B cell (primary cell): ENCODE measurements at regions not wholly inside any gene's neighbourhood (a gene's known extent, or its start where the extent isn't known, plus 50 kb on each side); places are given as distances from the start of the nearest gene placed in this dataset.

Source experiments
- ATAC-seq: fragments of 200-7000 bp; cut with Tn5 transposase; one replicate; pipeline ENCODE4 v1.10.0; 2021; ENCODE audit warnings: low read depth, mild to moderate bottlenecking, moderate number of reproducible peaks, moderate library complexity
- CTCF ChIA-PET: fragments of 350-600 bp; sonication (Branson Sonifier 250); formaldehyde crosslinking; loops from one replicate; lab custom pipeline; 2021; ENCODE audit warnings: antibody characterized with exemption, inconsistent platforms; lab: Charles Lee
- POLR2A ChIA-PET: fragments of 350-600 bp; sonication (Branson Sonifier 250); formaldehyde crosslinking; loops from one replicate; lab custom pipeline; 2021; ENCODE audit warnings: antibody characterized with exemption; lab: Charles Lee
- DNase-seq: peaks from one replicate; pipeline ENCODE4 v3.0.0; 2013
- H2AFZ ChIP-seq: 2 replicates; pipeline ENCODE4 v1.6.1; 2012; ENCODE audit warnings: mild to moderate bottlenecking, low read depth, low read length; ENCODE audit not compliant: insufficient read depth, poor library complexity, severe bottlenecking
- H3K27ac ChIP-seq, 2 donors: 1 replicate in 1 of 2; 2 replicates in 1 of 2; pipeline ENCODE4 v1.5.1; 2012 to 2013; ENCODE audit warnings: low read length in 2 of 2, mild to moderate bottlenecking in 2 of 2, moderate library complexity in 1 of 2
- H3K27me3 ChIP-seq, 4 experiments: fragments of 200-600 bp in 1 of 4; sonication (generic) in 1 of 4; replicated peaks in 1 of 4; 1 replicate in 2 of 4; 2 replicates in 2 of 4; pipeline versions ENCODE4 v1.6.1 to v1.7.0; 2013 to 2016; ENCODE audit warnings: low read length in 3 of 4, mild to moderate bottlenecking in 2 of 4, mixed read lengths in 1 of 4, moderate library complexity in 1 of 4; ENCODE audit not compliant: insufficient read depth in 4 of 4, control insufficient read depth in 3 of 4; ENCODE audit errors: control extremely low read depth in 1 of 4
- H3K36me3 ChIP-seq, 2 experiments: replicated peaks in 1 of 2; 1 replicate in 1 of 2; 2 replicates in 1 of 2; pipeline versions ENCODE4 v1.6.1 to v1.7.1; 2013; ENCODE audit warnings: low read length in 1 of 2; ENCODE audit not compliant: insufficient read depth in 2 of 2, control insufficient read depth in 1 of 2; ENCODE audit errors: control extremely low read depth in 1 of 2, extremely low read depth in 1 of 2
- H3K4me1 ChIP-seq, 2 donors: fragments of 200-600 bp in 1 of 2; sonication (generic) in 1 of 2; 1 replicate in 1 of 2; 2 replicates in 1 of 2; pipeline versions ENCODE4 v1.5.1 to v1.6.1; 2013 to 2017; ENCODE audit warnings: low read length in 2 of 2; ENCODE audit not compliant: control insufficient read depth in 2 of 2, insufficient read depth in 2 of 2
- H3K4me2 ChIP-seq: replicated peaks from 2 replicates; pipeline ENCODE3; 2012; ENCODE audit warnings: mild to moderate bottlenecking, low read depth, low read length; ENCODE audit not compliant: poor library complexity, severe bottlenecking
- H3K4me3 ChIP-seq, 5 experiments: fragments of 200-600 bp in 1 of 5; sonication (generic) in 1 of 5; 1 replicate in 3 of 5; 2 replicates in 2 of 5; pipeline versions ENCODE4 v1.5.1 to v1.7.0; 2011 to 2016; ENCODE audit warnings: low read length in 4 of 5, mild to moderate bottlenecking in 4 of 5, low read depth in 2 of 5, control low read depth in 1 of 5, moderate library complexity in 1 of 5; ENCODE audit not compliant: insufficient read depth in 1 of 5; ENCODE audit errors: control extremely low read depth in 1 of 5, extremely low read depth in 1 of 5
- H3K79me2 ChIP-seq: fragments of 200-600 bp; sonication (generic); one replicate; pipeline ENCODE4 v1.6.0; 2016; ENCODE audit warnings: low read length; ENCODE audit not compliant: control insufficient read depth, insufficient read depth
- H3K9ac ChIP-seq: fragments of 200-600 bp; sonication (generic); 2 replicates; pipeline ENCODE4 v1.6.1; 2017; ENCODE audit warnings: mild to moderate bottlenecking, low read length, moderate library complexity
- H3K9me3 ChIP-seq, 3 donors: one replicate each; pipeline versions ENCODE4 v1.6.1 to v1.7.1; 2013; ENCODE audit warnings: low read length in 2 of 3; ENCODE audit not compliant: control insufficient read depth in 2 of 3, insufficient read depth in 1 of 3; ENCODE audit errors: control extremely low read depth in 1 of 3
- H4K20me1 ChIP-seq: 2 replicates; pipeline ENCODE4 v1.6.0; 2012; ENCODE audit warnings: mild to moderate bottlenecking, low read length; ENCODE audit not compliant: insufficient read depth, control insufficient read depth, poor library complexity, severe bottlenecking
- H3K27ac Mint-ChIP-seq: one replicate; pipeline ENCODE4 v1.8.0; 2021; ENCODE audit warnings: mixed read lengths
- H3K27me3 Mint-ChIP-seq: one replicate; pipeline ENCODE4 v1.8.0; 2021; ENCODE audit warnings: mixed read lengths
- H3K4me1 Mint-ChIP-seq: one replicate; pipeline ENCODE4 v1.8.0; 2021; ENCODE audit warnings: mixed read lengths
- H3K4me3 Mint-ChIP-seq: one replicate; pipeline ENCODE4 v1.8.0; 2021; ENCODE audit warnings: mixed read lengths
- H3K9me3 Mint-ChIP-seq: one replicate; pipeline ENCODE4 v1.8.0; 2022; ENCODE audit warnings: mixed read lengths; ENCODE audit not compliant: insufficient read depth
- CTCF ChIP-seq: fragments of 200-600 bp; IDR thresholded peaks from one replicate; pipeline ENCODE4 v1.8.0; 2022; ENCODE audit warnings: antibody characterized with exemption, mild to moderate bottlenecking
- EZH2 ChIP-seq: IDR thresholded peaks from 2 replicates; pipeline ENCODE4 v1.6.1; 2012; ENCODE audit warnings: borderline replicate concordance, low read depth, mild to moderate bottlenecking, moderate library complexity, low read length; ENCODE audit not compliant: insufficient read depth, poor library complexity, severe bottlenecking
- WGBS: methylation state at CpG from one replicate; pipeline ENCODE4 v1.1.5; 2013; ENCODE audit warnings: missing lambda C conversion rate; ENCODE audit not compliant: insufficient coverage; 5-methylcytosine and 5-hydroxymethylcytosine counted together
- intact Hi-C: fragments of 100-400 bp; cut with micrococcal nuclease; formaldehyde crosslinking; loops from one replicate; pipeline ENCODE4 v1.10.0; 2022

- 10% methylated on average over 2 of the region's 2 CpGs for WGBS
- Mint-ChIP-seq H3K9me3 (peaks cover 3% of the 10 kb centered on the region), H3K27me3 (no peaks in the 10 kb centered on the region), H3K27ac (no peak overlapping the region), H3K4me1 (no peaks in the 10 kb centered on the region), H3K4me3 (no peak overlapping the region)
- H2AFZ ChIP-seq: no peak overlapping the region
- H3K4me1 ChIP-seq: no peaks in the 10 kb centered on the region
- H3K9ac ChIP-seq: no peak overlapping the region
- POLR2A ChIA-PET: no interaction called here
- no peaks in the 10 kb centered on the region for H4K20me1 ChIP-seq
- TF ChIP-seq CTCF (no peak), EZH2 (no peak)
- no peaks in the 10 kb centered on the region for H3K9me3 ChIP-seq
- CTCF ChIA-PET: no interaction called here
- H3K4me3 ChIP-seq: no peak overlapping the region
- no peaks in the 10 kb centered on the region for H3K36me3 ChIP-seq
- no peaks in the 10 kb centered on the region for H3K27me3 ChIP-seq
- ATAC-seq: no peak
- H3K79me2 ChIP-seq: no peaks in the 10 kb centered on the region
- no peak overlapping the region for H3K4me2 ChIP-seq
- DNase-seq: no peak
- H3K27ac ChIP-seq: no peak overlapping the region
- intact Hi-C loops: no loop called here
Observed at GRCh38 chr21:19353256-19353655, 949.7 kb upstream of the TMPRSS15 start.

GRCh38 chr21:19368944-19369343, 965.4 kb upstream of the TMPRSS15 start:
- Mint-ChIP-seq H3K27ac (no peak overlapping the region), H3K27me3 (no peaks in the 10 kb centered on the region), H3K9me3 (no peaks in the 10 kb centered on the region), H3K4me3 (no peak overlapping the region), H3K4me1 (no peaks in the 10 kb centered on the region)
- no peak overlapping the region for H2AFZ ChIP-seq
- DNase-seq (no peak), ATAC-seq (no peak)
- no peak overlapping the region for H3K4me3 ChIP-seq
- H3K9ac ChIP-seq: no peak overlapping the region
- TF ChIP-seq CTCF (no peak), EZH2 (no peak)
- no peak overlapping the region for H3K4me2 ChIP-seq
- H3K79me2 ChIP-seq: no peaks in the 10 kb centered on the region
- no peaks in the 10 kb centered on the region for H3K4me1 ChIP-seq
- CTCF ChIA-PET: no interaction called here
- no peaks in the 10 kb centered on the region for H3K36me3 ChIP-seq
- H4K20me1 ChIP-seq: no peaks in the 10 kb centered on the region
- H3K27me3 ChIP-seq: no peaks in the 10 kb centered on the region
- peaks cover 0 to 1% (median 0%) of the 10 kb centered on the region in 3 donors for H3K9me3 ChIP-seq
- POLR2A ChIA-PET: no interaction called here
- H3K27ac ChIP-seq: no peak overlapping the region
- intact Hi-C loops: no loop called here
- no CpG with 5 or more reads among the region's 1 CpG for WGBS
